Gastrocnemius medialis (tissue), 4 donors: ENCODE measurements at regions not wholly inside any gene's neighbourhood (a gene's known extent, or its start where the extent isn't known, plus 50 kb on each side); places are given as distances from the start of the nearest gene placed in this dataset.

Source experiments
- ATAC-seq, 2 donors: fragments of 150-250 bp; one replicate each; pipeline ENCODE4 v1.9.1; 2016
- DNase-seq, 2 donors: peaks; one replicate each; pipeline ENCODE4 v3.0.0-alpha.2; 2019
- H3K27ac ChIP-seq, 4 donors: fragments of 200-600 bp; sonication (generic); 1 replicate in 1 of 4; 2 replicates in 3 of 4; pipeline ENCODE4 v1.5.1; 2016 to 2018; ENCODE audit warnings: mild to moderate bottlenecking in 2 of 4, moderate library complexity in 1 of 4
- H3K27me3 ChIP-seq, 3 donors: fragments of 200-600 bp; sonication (generic) in 2 of 3; 1 replicate in 1 of 3; 2 replicates in 2 of 3; pipeline versions ENCODE4 v1.5.1 to v1.6.0; 2016 to 2019; ENCODE audit warnings: mild to moderate bottlenecking in 1 of 3, moderate library complexity in 1 of 3
- H3K36me3 ChIP-seq, 2 donors: fragments of 200-600 bp; sonication (generic) in 1 of 2; one replicate each; pipeline ENCODE4 v1.5.1; 2017 to 2018
- H3K4me1 ChIP-seq, 2 donors: fragments of 200-600 bp; sonication (generic) in 1 of 2; one replicate each; pipeline ENCODE4 v1.5.1; 2016 to 2017; ENCODE audit warnings: mild to moderate bottlenecking in 2 of 2
- H3K4me3 ChIP-seq, 4 donors: fragments of 200-600 bp; sonication (generic) in 3 of 4; 1 replicate in 1 of 4; 2 replicates in 3 of 4; pipeline ENCODE4 v1.5.1; 2016 to 2019; ENCODE audit warnings: mild to moderate bottlenecking in 2 of 4
- H3K9me3 ChIP-seq, 3 donors: fragments of 200-600 bp; sonication (generic) in 2 of 3; 1 replicate in 1 of 3; 2 replicates in 2 of 3; pipeline ENCODE4 v1.5.1; 2016 to 2019
- CTCF ChIP-seq, 5 experiments: fragments of 450-650 bp in 3 of 5; fragments of 200-600 bp in 2 of 5; sonication (generic) in 2 of 5; IDR thresholded peaks in 4 of 5; conservative IDR thresholded peaks in 1 of 5; 1 replicate in 4 of 5; 2 replicates in 1 of 5; pipeline ENCODE4 v1.5.1; 2016 to 2019; ENCODE audit warnings: antibody characterized with exemption in 5 of 5, mild to moderate bottlenecking in 3 of 5, moderate library complexity in 3 of 5
- POLR2A ChIP-seq, 2 donors: fragments of 450-650 bp; IDR thresholded peaks; one replicate each; pipeline ENCODE4 v1.6.1; 2017; ENCODE audit warnings: antibody characterized with exemption in 2 of 2, mild to moderate bottlenecking in 2 of 2, moderate library complexity in 2 of 2
- in situ Hi-C, 4 donors: fragments of 200-750 bp; cut with MboI; loops; one replicate each; pipeline versions ENCODE4 v1.15.0 to v1.8.0; 2017; ENCODE audit warnings: low sequenced_read_pairs in 4 of 4
- intact Hi-C: fragments of 100-400 bp; cut with DNase I; formaldehyde crosslinking; loops from one replicate; pipeline ENCODE4 v1.15.1; 2023; ENCODE audit warnings: low total_unique reads

GRCh38 chr3:5840056-5840455 lies 652.5 kb downstream of the EDEM1 start:
- in situ Hi-C loops: no loop called here
- intact Hi-C loops: no loop called here

GRCh38 chr3:5841599-5841998 lies 654.1 kb downstream of the EDEM1 start:
- no peak for DNase-seq
- Histone ChIP-seq H3K9me3 (no peaks in the 10 kb centered on the region), H3K27ac (no peak overlapping the region), H3K27me3 (no peaks in the 10 kb centered on the region), H3K4me3 (no peak overlapping the region), H3K36me3 (no peaks in the 10 kb centered on the region), H3K4me1 (no peaks in the 10 kb centered on the region)
- in situ Hi-C loops (no loop called here), intact Hi-C loops (no loop called here)
- no peak for TF ChIP-seq CTCF (IDR thresholded peaks at IDR 0.05 in 4 of 5, conservative IDR thresholded peaks at IDR 0.05 in 1 of 5)
- no peak for TF ChIP-seq POLR2A (IDR thresholded peaks at IDR 0.05)
- ATAC-seq: no peak

More at GRCh38 chr3:5840056-5840455, 652.5 kb downstream of the EDEM1 start:
- no peak for DNase-seq
- Histone ChIP-seq H3K4me1 (no peaks in the 10 kb centered on the region), H3K36me3 (no peaks in the 10 kb centered on the region), H3K27me3 (no peaks in the 10 kb centered on the region), H3K9me3 (no peaks in the 10 kb centered on the region), H3K27ac (no peak overlapping the region), H3K4me3 (no peak overlapping the region)
- no peak for ATAC-seq
- no peak for TF ChIP-seq POLR2A (IDR thresholded peaks at IDR 0.05)
- TF ChIP-seq CTCF (IDR thresholded peaks at IDR 0.05 in 4 of 5, conservative IDR thresholded peaks at IDR 0.05 in 1 of 5): no peak

- TF ChIP-seq POLR2A (IDR thresholded peaks at IDR 0.05): no peak
- no peak for TF ChIP-seq CTCF (IDR thresholded peaks at IDR 0.05 in 4 of 5, conservative IDR thresholded peaks at IDR 0.05 in 1 of 5)
- no peaks in the 10 kb centered on the region for H3K36me3 ChIP-seq
- H3K27me3 ChIP-seq: no peaks in the 10 kb centered on the region
- H3K4me3 ChIP-seq: no peak overlapping the region
- no peaks in the 10 kb centered on the region for H3K9me3 ChIP-seq
- in situ Hi-C loops: no loop called here
- no peak overlapping the region for H3K27ac ChIP-seq
- ATAC-seq (no peak), DNase-seq (no peak)
- intact Hi-C loops: no loop called here
- H3K4me1 ChIP-seq: no peaks in the 10 kb centered on the region
These were observed 658.8 kb downstream of the EDEM1 start for GRCh38 chr3:5846261-5846660.

- in situ Hi-C loops: no loop called here
- Histone ChIP-seq H3K27me3 (no peaks in the 10 kb centered on the region), H3K4me3 (no peak overlapping the region), H3K9me3 (no peaks in the 10 kb centered on the region), H3K36me3 (no peaks in the 10 kb centered on the region), H3K4me1 (no peaks in the 10 kb centered on the region), H3K27ac (no peak overlapping the region)
- TF ChIP-seq POLR2A (IDR thresholded peaks at IDR 0.05): no peak
- TF ChIP-seq CTCF (IDR thresholded peaks at IDR 0.05 in 4 of 5, conservative IDR thresholded peaks at IDR 0.05 in 1 of 5): no peak
- intact Hi-C loops: no loop called here
- ATAC-seq (no peak), DNase-seq (no peak)
These were observed 673.6 kb downstream of the EDEM1 start for GRCh38 chr3:5861151-5861550.

GRCh38 chr3:5874931-5875341 lies 687.4 kb downstream of the EDEM1 start:
- intact Hi-C loops: no loop called here
- ATAC-seq: no peak
- no peaks in the 10 kb centered on the region for H3K4me1 ChIP-seq
- TF ChIP-seq POLR2A (IDR thresholded peaks at IDR 0.05) (no peak), CTCF (IDR thresholded peaks at IDR 0.05 in 4 of 5, conservative IDR thresholded peaks at IDR 0.05 in 1 of 5) (no peak)
- no peaks in the 10 kb centered on the region for H3K36me3 ChIP-seq
- H3K27ac ChIP-seq: no peak overlapping the region
- H3K4me3 ChIP-seq: no peak overlapping the region
- no peaks in the 10 kb centered on the region for H3K27me3 ChIP-seq
- in situ Hi-C loops: no loop called here
- no peak for DNase-seq
- H3K9me3 ChIP-seq: no peaks in the 10 kb centered on the region
